Activated B cell treated with CpG ODN at 0.5 μM for 24 hours (primary cell): ENCODE measurements at regions not wholly inside any gene's neighbourhood (a gene's known extent, or its start where the extent isn't known, plus 50 kb on each side); places are given as distances from the start of the nearest gene placed in this dataset.

Source experiments
- ATAC-seq: fragments of 200-7000 bp; cut with Tn5 transposase; one replicate; pipeline ENCODE4 v1.10.0; 2021; ENCODE audit warnings: low read depth, mild to moderate bottlenecking, moderate library complexity
- CTCF ChIA-PET: fragments of 350-600 bp; sonication (Branson Sonifier 250); formaldehyde crosslinking; loops from one replicate; lab custom pipeline; 2021; ENCODE audit warnings: antibody characterized with exemption; lab: Charles Lee
- POLR2A ChIA-PET: fragments of 350-600 bp; sonication (Branson Sonifier 250); formaldehyde crosslinking; loops from one replicate; lab custom pipeline; 2021; ENCODE audit warnings: antibody characterized with exemption; lab: Charles Lee
- DNase-seq: peaks from one replicate; pipeline ENCODE4 v3.0.0; 2022
- H3K27ac Mint-ChIP-seq: one replicate; pipeline ENCODE4 v1.8.0; 2020; ENCODE audit warnings: mixed read lengths
- H3K27me3 Mint-ChIP-seq: one replicate; pipeline ENCODE4 v1.8.0; 2021; ENCODE audit warnings: mixed read lengths
- H3K36me3 Mint-ChIP-seq: one replicate; pipeline ENCODE4 v1.8.0; 2021; ENCODE audit warnings: low read depth, mixed read lengths
- H3K4me1 Mint-ChIP-seq: one replicate; pipeline ENCODE4 v1.8.0; 2021; ENCODE audit warnings: mixed read lengths
- H3K4me3 Mint-ChIP-seq: one replicate; pipeline ENCODE4 v1.8.0; 2020; ENCODE audit warnings: mild to moderate bottlenecking, mixed read lengths
- H3K9me3 Mint-ChIP-seq: one replicate; pipeline ENCODE4 v1.8.0; 2020; ENCODE audit warnings: mixed read lengths
- intact Hi-C: fragments of 100-400 bp; cut with micrococcal nuclease; formaldehyde crosslinking; loops from one replicate; pipeline ENCODE4 v1.15.1; 2024
- TF ChIP-seq, protein P1 (sequence below): fragments of 200-600 bp; IDR thresholded peaks from one replicate; pipeline ENCODE4 v1.8.0; 2022; ENCODE audit warnings: antibody characterized with exemption, mild to moderate bottlenecking

- ChIA-PET POLR2A (no interaction called here), CTCF (no interaction called here)
- H3K27ac Mint-ChIP-seq = no peak overlapping the region
- DNase-seq (no peak), ATAC-seq (no peak)
- intact Hi-C loops = no loop called here
- H3K9me3 Mint-ChIP-seq = no peaks in the 10 kb centered on the region
- no peak overlapping the region for H3K4me3 Mint-ChIP-seq
- no peaks in the 10 kb centered on the region for H3K4me1 Mint-ChIP-seq
- no peaks in the 10 kb centered on the region for H3K36me3 Mint-ChIP-seq
- TF ChIP-seq, protein P1, sequence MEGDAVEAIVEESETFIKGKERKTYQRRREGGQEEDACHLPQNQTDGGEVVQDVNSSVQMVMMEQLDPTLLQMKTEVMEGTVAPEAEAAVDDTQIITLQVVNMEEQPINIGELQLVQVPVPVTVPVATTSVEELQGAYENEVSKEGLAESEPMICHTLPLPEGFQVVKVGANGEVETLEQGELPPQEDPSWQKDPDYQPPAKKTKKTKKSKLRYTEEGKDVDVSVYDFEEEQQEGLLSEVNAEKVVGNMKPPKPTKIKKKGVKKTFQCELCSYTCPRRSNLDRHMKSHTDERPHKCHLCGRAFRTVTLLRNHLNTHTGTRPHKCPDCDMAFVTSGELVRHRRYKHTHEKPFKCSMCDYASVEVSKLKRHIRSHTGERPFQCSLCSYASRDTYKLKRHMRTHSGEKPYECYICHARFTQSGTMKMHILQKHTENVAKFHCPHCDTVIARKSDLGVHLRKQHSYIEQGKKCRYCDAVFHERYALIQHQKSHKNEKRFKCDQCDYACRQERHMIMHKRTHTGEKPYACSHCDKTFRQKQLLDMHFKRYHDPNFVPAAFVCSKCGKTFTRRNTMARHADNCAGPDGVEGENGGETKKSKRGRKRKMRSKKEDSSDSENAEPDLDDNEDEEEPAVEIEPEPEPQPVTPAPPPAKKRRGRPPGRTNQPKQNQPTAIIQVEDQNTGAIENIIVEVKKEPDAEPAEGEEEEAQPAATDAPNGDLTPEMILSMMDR = no peak
- H3K27me3 Mint-ChIP-seq = no peaks in the 10 kb centered on the region
These were observed 248.0 kb downstream of the IKZF2 start for GRCh38 chr2:212903413-212903812.

DNA sequence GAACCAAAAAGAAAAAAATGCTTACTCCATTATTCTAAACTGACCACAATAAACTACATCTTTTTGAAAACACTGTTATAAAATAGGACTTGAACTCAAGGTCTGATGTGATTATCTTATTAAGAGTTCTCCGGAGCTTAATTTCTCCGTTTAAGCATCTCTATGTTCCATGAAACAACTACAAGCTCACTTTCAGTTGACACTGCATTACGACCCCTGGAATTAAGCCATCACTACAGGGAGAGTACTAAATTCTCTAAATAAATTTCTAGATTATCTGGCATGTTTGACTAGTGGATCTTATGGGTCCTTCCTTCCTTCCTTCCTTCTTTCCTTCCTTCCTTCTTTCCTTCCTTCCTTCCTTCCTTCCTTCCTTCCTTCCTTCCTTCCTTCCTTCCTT is 249.0 kb downstream of the IKZF2 start:
- intact Hi-C loops = no loop called here
- POLR2A ChIA-PET = no interaction called here
- H3K9me3 Mint-ChIP-seq = no peaks in the 10 kb centered on the region
- H3K36me3 Mint-ChIP-seq = no peaks in the 10 kb centered on the region
- H3K4me1 Mint-ChIP-seq = no peaks in the 10 kb centered on the region
- no peaks in the 10 kb centered on the region for H3K27me3 Mint-ChIP-seq
- CTCF ChIA-PET = no interaction called here
- no peak for ATAC-seq
- no peak overlapping the region for H3K27ac Mint-ChIP-seq
- no peak overlapping the region for H3K4me3 Mint-ChIP-seq
- no peak for DNase-seq
- TF ChIP-seq, protein P1 = no peak

- ATAC-seq = no peak
- TF ChIP-seq, protein P1 = no peak
- H3K27ac Mint-ChIP-seq = no peak overlapping the region
- H3K4me1 Mint-ChIP-seq = no peaks in the 10 kb centered on the region
- POLR2A ChIA-PET = no interaction called here
- DNase-seq = no peak
- H3K27me3 Mint-ChIP-seq = no peaks in the 10 kb centered on the region
- H3K36me3 Mint-ChIP-seq = no peaks in the 10 kb centered on the region
- no peaks in the 10 kb centered on the region for H3K9me3 Mint-ChIP-seq
- H3K4me3 Mint-ChIP-seq = no peak overlapping the region
- intact Hi-C loops = no loop called here
- CTCF ChIA-PET = no interaction called here
These were observed 249.7 kb downstream of the IKZF2 start for GRCh38 chr2:212901604-212902275.

DNA sequence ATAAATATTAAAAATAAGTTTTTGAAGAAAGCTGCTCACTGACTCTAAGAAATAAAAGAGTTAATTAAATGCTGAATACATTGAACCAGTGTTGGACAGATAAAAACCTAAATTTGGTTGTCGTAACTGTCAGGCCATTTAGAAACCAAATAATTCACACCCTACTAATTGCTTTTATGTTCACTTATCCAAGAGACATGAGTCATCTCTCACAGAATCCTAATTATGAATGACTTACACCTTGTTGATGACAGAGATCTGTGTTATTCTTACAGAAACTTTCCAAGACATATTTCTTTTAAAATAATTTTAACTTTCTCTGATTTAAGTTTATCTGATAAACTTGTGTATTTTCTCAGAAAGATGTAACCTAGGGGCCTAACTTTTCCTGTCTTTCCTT is 250.7 kb downstream of the IKZF2 start:
- H3K4me1 Mint-ChIP-seq = no peaks in the 10 kb centered on the region
- ATAC-seq (no peak), DNase-seq (no peak)
- intact Hi-C loops = no loop called here
- POLR2A ChIA-PET = no interaction called here
- TF ChIP-seq, protein P1 = no peak
- CTCF ChIA-PET = no interaction called here
- no peak overlapping the region for H3K4me3 Mint-ChIP-seq
- no peak overlapping the region for H3K27ac Mint-ChIP-seq
- H3K36me3 Mint-ChIP-seq = no peaks in the 10 kb centered on the region
- H3K27me3 Mint-ChIP-seq = no peaks in the 10 kb centered on the region
- H3K9me3 Mint-ChIP-seq = no peaks in the 10 kb centered on the region

DNA sequence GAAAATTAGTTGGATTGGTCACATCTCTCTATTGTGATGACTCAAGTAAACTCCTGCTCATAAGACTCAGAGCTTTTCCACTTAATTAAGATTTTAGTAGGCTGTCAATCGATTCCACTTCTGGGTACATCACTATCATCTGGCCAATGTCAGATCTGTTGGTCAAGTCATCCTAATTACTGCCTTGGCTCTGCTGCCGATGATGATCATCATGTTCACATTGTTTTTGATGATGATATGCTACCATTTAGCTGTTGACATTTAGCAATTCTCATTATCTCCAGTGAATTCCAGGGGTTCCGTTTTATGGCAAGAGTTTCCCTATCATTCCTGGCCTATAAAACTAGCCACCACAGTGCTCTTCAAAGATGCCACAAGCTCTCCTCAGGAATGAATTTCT is 253.4 kb downstream of the IKZF2 start:
- H3K27ac Mint-ChIP-seq = no peak overlapping the region
- TF ChIP-seq, protein P1 = no peak
- POLR2A ChIA-PET = no interaction called here
- no peaks in the 10 kb centered on the region for H3K4me1 Mint-ChIP-seq
- no peaks in the 10 kb centered on the region for H3K9me3 Mint-ChIP-seq
- CTCF ChIA-PET = no interaction called here
- ATAC-seq = no peak
- H3K4me3 Mint-ChIP-seq = no peak overlapping the region
- intact Hi-C loops = no loop called here
- no peak for DNase-seq
- H3K36me3 Mint-ChIP-seq = no peaks in the 10 kb centered on the region
- H3K27me3 Mint-ChIP-seq = no peaks in the 10 kb centered on the region
